Medulla oblongata (tissue), 1 donor: ENCODE measurements at regions not wholly inside any gene's neighbourhood (a gene's known extent, or its start where the extent isn't known, plus 50 kb on each side); places are given as distances from the start of the nearest gene placed in this dataset.

ENCODE experiments used
- DNase-seq: peaks from one replicate; pipeline ENCODE4 v3.0.0-alpha.2; 2015; ENCODE audit errors: extremely low spot score

- DNase-seq, result no peak
Measured at GRCh38 chr4:4961936-4962335, 57.3 kb downstream of the CYTL1 start.

GRCh38 chr4:4962928-4963327 lies 56.3 kb downstream of the CYTL1 start:
- DNase-seq, result no peak
